DOHH2 (cell line): ENCODE measurements at regions not wholly inside any gene's neighbourhood (a gene's known extent, or its start where the extent isn't known, plus 50 kb on each side); places are given as distances from the start of the nearest gene placed in this dataset.

ENCODE experiments used
- H3F3A ChIP-seq: fragments of 200-600 bp; sonication (generic), shearing (Covaris generic); 2 replicates; pipeline ENCODE4 v1.6.0; 2016; ENCODE audit warnings: antibody characterized with exemption, mild to moderate bottlenecking; ENCODE audit not compliant: control insufficient read depth, insufficient read depth
- H3K27ac ChIP-seq: fragments of 200-600 bp; sonication (generic); 2 replicates; pipeline ENCODE4 v1.5.1; 2014; ENCODE audit warnings: low read depth, mild to moderate bottlenecking, low read length, moderate library complexity
- H3K27me3 ChIP-seq: fragments of 200-600 bp; sonication (generic); 2 replicates; pipeline ENCODE4 v1.6.1; 2014; ENCODE audit warnings: mild to moderate bottlenecking, low read length, mixed read lengths; ENCODE audit not compliant: control insufficient read depth
- H3K36me3 ChIP-seq: fragments of 200-600 bp; sonication (generic); 2 replicates; pipeline ENCODE4 v1.6.1; 2014; ENCODE audit warnings: mild to moderate bottlenecking, low read length, moderate library complexity, mixed read lengths; ENCODE audit not compliant: control insufficient read depth
- H3K4me1 ChIP-seq: fragments of 200-600 bp; sonication (generic); 2 replicates; pipeline ENCODE4 v1.6.1; 2014; ENCODE audit warnings: mild to moderate bottlenecking, low read length, mixed read lengths; ENCODE audit not compliant: control insufficient read depth
- H3K4me2 ChIP-seq: fragments of 200-600 bp; sonication (generic); 2 replicates; pipeline ENCODE4 v1.6.0; 2014; ENCODE audit warnings: mild to moderate bottlenecking, low read length, moderate library complexity
- H3K4me3 ChIP-seq: fragments of 200-600 bp; sonication (generic); 2 replicates; pipeline ENCODE4 v1.5.1; 2014; ENCODE audit warnings: mild to moderate bottlenecking, low read length, mixed read lengths
- H3K79me2 ChIP-seq: fragments of 200-600 bp; sonication (generic); 2 replicates; pipeline ENCODE4 v1.6.1; 2014; ENCODE audit warnings: mild to moderate bottlenecking, low read length, mixed read lengths; ENCODE audit not compliant: control insufficient read depth
- H3K9me2 ChIP-seq: fragments of 200-600 bp; sonication (generic); replicated peaks from 2 replicates; pipeline ENCODE4 v1.6.1; 2014; ENCODE audit warnings: mild to moderate bottlenecking, low read length, mixed read lengths; ENCODE audit not compliant: control insufficient read depth
- H3K9me3 ChIP-seq: fragments of 200-600 bp; sonication (generic); 2 replicates; pipeline ENCODE4 v1.6.1; 2014; ENCODE audit warnings: antibody characterized with exemption, low read length, mixed read lengths; ENCODE audit not compliant: control insufficient read depth, insufficient read depth
- H4K20me1 ChIP-seq: fragments of 200-600 bp; sonication (generic); 2 replicates; pipeline ENCODE4 v1.6.0; 2014; ENCODE audit warnings: low read depth, mild to moderate bottlenecking, antibody characterized with exemption, low read length, moderate library complexity; ENCODE audit not compliant: control insufficient read depth, insufficient read depth
- CTCF ChIP-seq: fragments of 200-600 bp; sonication (generic); IDR thresholded peaks from one replicate; pipeline ENCODE4 v1.5.1; 2014; ENCODE audit warnings: antibody characterized with exemption, mild to moderate bottlenecking, low read depth, low read length; ENCODE audit not compliant: poor library complexity, severe bottlenecking
- EZH2phosphoT487 ChIP-seq: fragments of 200-600 bp; sonication (generic); IDR thresholded peaks from 2 replicates; pipeline ENCODE4 v1.6.1; 2017; ENCODE audit warnings: borderline replicate concordance, mild to moderate bottlenecking, antibody characterized with exemption, low read length, moderate library complexity, mixed read lengths

- Histone ChIP-seq H3F3A (no peaks in the 10 kb centered on the region), H4K20me1 (no peaks in the 10 kb centered on the region), H3K9me2 (no peaks in the 10 kb centered on the region), H3K4me3 (no peak overlapping the region), H3K79me2 (no peaks in the 10 kb centered on the region), H3K27ac (no peak overlapping the region), H3K36me3 (no peaks in the 10 kb centered on the region), H3K9me3 (no peaks in the 10 kb centered on the region), H3K27me3 (no peaks in the 10 kb centered on the region), H3K4me1 (no peaks in the 10 kb centered on the region), H3K4me2 (no peak overlapping the region)
- TF ChIP-seq EZH2phosphoT487, result no peak
Observed at GRCh38 chr12:105547786-105548185, 217.3 kb downstream of the C12orf75 start.

DNA sequence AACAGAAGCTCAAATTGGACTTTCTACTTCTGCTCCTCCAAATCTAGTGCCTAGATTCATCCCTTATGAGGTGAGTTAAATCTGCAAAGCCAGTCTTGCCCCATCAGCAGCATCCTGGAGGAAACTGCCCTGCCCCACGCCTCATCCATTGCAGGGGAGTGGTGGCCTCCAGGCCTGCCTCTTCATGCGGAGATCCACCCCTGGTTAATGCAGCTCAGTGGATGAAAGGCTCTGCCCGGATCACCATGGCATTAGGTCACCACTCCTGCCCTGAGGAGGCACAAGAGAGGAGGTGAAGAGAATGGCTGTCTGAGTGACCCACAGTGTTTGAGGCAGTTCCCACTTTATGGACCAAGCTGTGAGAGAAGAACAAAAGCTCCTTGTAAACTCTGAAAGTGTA lies 218.1 kb downstream of the C12orf75 start:
- Histone ChIP-seq H3K4me3 (no peak overlapping the region), H3K79me2 (no peaks in the 10 kb centered on the region), H3K4me1 (no peaks in the 10 kb centered on the region), H3K27me3 (no peaks in the 10 kb centered on the region), H3F3A (no peaks in the 10 kb centered on the region), H3K4me2 (no peak overlapping the region), H4K20me1 (no peaks in the 10 kb centered on the region), H3K9me3 (no peaks in the 10 kb centered on the region), H3K9me2 (no peaks in the 10 kb centered on the region), H3K36me3 (no peaks in the 10 kb centered on the region), H3K27ac (no peak overlapping the region)
- TF ChIP-seq CTCF (no peak), EZH2phosphoT487 (no peak)

DNA sequence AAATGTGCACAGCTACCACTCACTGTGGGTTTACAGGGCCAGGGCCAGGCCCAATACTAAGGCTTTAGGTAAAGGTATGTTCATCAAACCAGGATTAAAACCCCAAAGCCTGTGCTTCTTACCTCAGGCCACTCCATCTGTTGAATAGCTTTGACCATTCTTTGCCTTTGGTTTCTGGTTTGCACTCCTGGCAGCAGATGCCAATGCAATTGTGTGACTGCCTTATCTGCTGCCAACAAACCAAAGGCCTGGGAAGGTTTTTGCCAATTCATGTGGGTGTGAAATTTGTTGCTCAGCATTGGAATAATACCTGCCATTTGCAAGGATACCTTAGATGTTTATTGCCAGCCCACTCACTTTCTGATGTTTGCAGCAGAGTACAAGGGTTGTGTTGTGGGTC lies 221.6 kb downstream of the C12orf75 start:
- Histone ChIP-seq H3K4me3 (no peak overlapping the region), H3K9me3 (no peaks in the 10 kb centered on the region), H3K4me2 (no peak overlapping the region), H4K20me1 (no peaks in the 10 kb centered on the region), H3K79me2 (no peaks in the 10 kb centered on the region), H3K27ac (no peak overlapping the region), H3K9me2 (no peaks in the 10 kb centered on the region), H3F3A (no peaks in the 10 kb centered on the region), H3K36me3 (no peaks in the 10 kb centered on the region), H3K27me3 (no peaks in the 10 kb centered on the region), H3K4me1 (no peaks in the 10 kb centered on the region)
- TF ChIP-seq CTCF (no peak), EZH2phosphoT487 (no peak)

GRCh38 chr12:105554223-105554678 lies 223.8 kb downstream of the C12orf75 start:
- TF ChIP-seq CTCF (no peak), EZH2phosphoT487 (no peak)
- Histone ChIP-seq H3K9me3 (no peaks in the 10 kb centered on the region), H4K20me1 (no peaks in the 10 kb centered on the region), H3K79me2 (no peaks in the 10 kb centered on the region), H3K27me3 (no peaks in the 10 kb centered on the region), H3K36me3 (no peaks in the 10 kb centered on the region), H3K9me2 (no peaks in the 10 kb centered on the region), H3K27ac (no peak overlapping the region), H3K4me1 (no peaks in the 10 kb centered on the region), H3K4me2 (no peak overlapping the region), H3K4me3 (no peak overlapping the region), H3F3A (no peaks in the 10 kb centered on the region)
